Osteoblast (primary cell): ENCODE measurements at regions not wholly inside any gene's neighbourhood (a gene's known extent, or its start where the extent isn't known, plus 50 kb on each side); places are given as distances from the start of the nearest gene placed in this dataset.

Experiments used
- DNase-seq: peaks from one replicate; pipeline ENCODE4 v3.0.0; 2011; ENCODE audit warnings: low spot score, mixed read lengths; ENCODE audit not compliant: insufficient read length; ENCODE audit errors: missing footprints
- H2AFZ ChIP-seq: 2 replicates; pipeline ENCODE4 v1.6.0; 2011; ENCODE audit warnings: mild to moderate bottlenecking, low read length
- H3K27ac ChIP-seq: 2 replicates; pipeline ENCODE4 v1.5.1; 2011; ENCODE audit warnings: mild to moderate bottlenecking, low read depth, low read length, moderate library complexity
- H3K27me3 ChIP-seq: 2 replicates; pipeline ENCODE4 v1.6.0; 2012; ENCODE audit warnings: mild to moderate bottlenecking, control low read depth, inconsistent platforms, low read length, moderate library complexity; ENCODE audit not compliant: insufficient read depth
- H3K36me3 ChIP-seq: 2 replicates; pipeline ENCODE4 v1.5.1; 2011; ENCODE audit warnings: mild to moderate bottlenecking, low read length, control low read depth, moderate library complexity; ENCODE audit not compliant: insufficient read depth
- H3K4me1 ChIP-seq: 2 replicates; pipeline ENCODE4 v1.5.1; 2011; ENCODE audit warnings: mild to moderate bottlenecking, low read length, control low read depth, moderate library complexity; ENCODE audit not compliant: insufficient read depth
- H3K4me2 ChIP-seq: 2 replicates; pipeline ENCODE4 v1.6.0; 2011; ENCODE audit warnings: mild to moderate bottlenecking, low read length; ENCODE audit not compliant: insufficient read depth
- H3K4me3 ChIP-seq: fragments of 200-600 bp; sonication (generic); 3 replicates; pipeline ENCODE4 v1.5.1; 2012; ENCODE audit warnings: mild to moderate bottlenecking, low read length, inconsistent platforms; ENCODE audit not compliant: insufficient read depth
- H3K79me2 ChIP-seq: 2 replicates; pipeline ENCODE4 v1.6.0; 2012; ENCODE audit warnings: mild to moderate bottlenecking, low read length, control low read depth, inconsistent platforms; ENCODE audit not compliant: insufficient read depth
- H3K9me3 ChIP-seq: 2 replicates; pipeline ENCODE4 v1.5.1; 2011; ENCODE audit warnings: low read depth, low read length, control low read depth
- H4K20me1 ChIP-seq: 2 replicates; pipeline ENCODE4 v1.6.0; 2012; ENCODE audit warnings: mild to moderate bottlenecking, low read length, control low read depth; ENCODE audit not compliant: insufficient read depth
- TF ChIP-seq, protein P1 (sequence below): IDR thresholded peaks from 2 replicates; pipeline ENCODE4 v1.5.1; 2011; ENCODE audit warnings: mild to moderate bottlenecking, low read depth, low read length, moderate library complexity; ENCODE audit errors: extremely low read depth

- Histone ChIP-seq H3K27ac (no peak overlapping the region), H3K4me3 (no peak overlapping the region), H3K4me2 (no peak overlapping the region), H3K36me3 (no peaks in the 10 kb centered on the region), H3K9me3 (no peaks in the 10 kb centered on the region), H2AFZ (no peak overlapping the region), H3K27me3 (no peaks in the 10 kb centered on the region), H4K20me1 (no peaks in the 10 kb centered on the region), H3K79me2 (no peaks in the 10 kb centered on the region), H3K4me1 (no peaks in the 10 kb centered on the region)
- TF ChIP-seq, protein P1, sequence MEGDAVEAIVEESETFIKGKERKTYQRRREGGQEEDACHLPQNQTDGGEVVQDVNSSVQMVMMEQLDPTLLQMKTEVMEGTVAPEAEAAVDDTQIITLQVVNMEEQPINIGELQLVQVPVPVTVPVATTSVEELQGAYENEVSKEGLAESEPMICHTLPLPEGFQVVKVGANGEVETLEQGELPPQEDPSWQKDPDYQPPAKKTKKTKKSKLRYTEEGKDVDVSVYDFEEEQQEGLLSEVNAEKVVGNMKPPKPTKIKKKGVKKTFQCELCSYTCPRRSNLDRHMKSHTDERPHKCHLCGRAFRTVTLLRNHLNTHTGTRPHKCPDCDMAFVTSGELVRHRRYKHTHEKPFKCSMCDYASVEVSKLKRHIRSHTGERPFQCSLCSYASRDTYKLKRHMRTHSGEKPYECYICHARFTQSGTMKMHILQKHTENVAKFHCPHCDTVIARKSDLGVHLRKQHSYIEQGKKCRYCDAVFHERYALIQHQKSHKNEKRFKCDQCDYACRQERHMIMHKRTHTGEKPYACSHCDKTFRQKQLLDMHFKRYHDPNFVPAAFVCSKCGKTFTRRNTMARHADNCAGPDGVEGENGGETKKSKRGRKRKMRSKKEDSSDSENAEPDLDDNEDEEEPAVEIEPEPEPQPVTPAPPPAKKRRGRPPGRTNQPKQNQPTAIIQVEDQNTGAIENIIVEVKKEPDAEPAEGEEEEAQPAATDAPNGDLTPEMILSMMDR: no peak
- no peak for DNase-seq
These were observed 412.8 kb upstream of the MGAT4C start for GRCh38 chr12:86669010-86669409.

- TF ChIP-seq, protein P1: no peak
- peak; percentile 48 for DNase-seq
- H3K27ac ChIP-seq: no peak overlapping the region
These were observed 410.1 kb upstream of the MGAT4C start for GRCh38 chr12:86666316-86666715.

GRCh38 chr12:86663716-86664115, 407.5 kb upstream of the MGAT4C start:
- Histone ChIP-seq H3K79me2 (no peaks in the 10 kb centered on the region), H3K4me1 (peaks cover 3% of the 10 kb centered on the region), H3K27ac (no peak overlapping the region), H3K27me3 (no peaks in the 10 kb centered on the region), H3K9me3 (no peaks in the 10 kb centered on the region), H3K4me3 (no peak overlapping the region), H3K4me2 (no peak overlapping the region), H3K36me3 (no peaks in the 10 kb centered on the region), H2AFZ (no peak overlapping the region), H4K20me1 (no peaks in the 10 kb centered on the region)
- TF ChIP-seq, protein P1: no peak
- no peak for DNase-seq

More at GRCh38 chr12:86666316-86666715, 410.1 kb upstream of the MGAT4C start:
- Histone ChIP-seq H3K27me3 (no peaks in the 10 kb centered on the region), H2AFZ (no peak overlapping the region), H3K9me3 (no peaks in the 10 kb centered on the region), H3K79me2 (no peaks in the 10 kb centered on the region), H4K20me1 (no peaks in the 10 kb centered on the region), H3K4me2 (no peak overlapping the region), H3K36me3 (no peaks in the 10 kb centered on the region), H3K4me3 (no peak overlapping the region), H3K4me1 (no peaks in the 10 kb centered on the region)

- Histone ChIP-seq H3K9me3 (no peaks in the 10 kb centered on the region), H3K27me3 (no peaks in the 10 kb centered on the region), H3K36me3 (no peaks in the 10 kb centered on the region), H4K20me1 (no peaks in the 10 kb centered on the region), H2AFZ (no peak overlapping the region), H3K4me2 (no peak overlapping the region), H3K4me3 (no peak overlapping the region), H3K4me1 (peaks cover 3% of the 10 kb centered on the region), H3K79me2 (no peaks in the 10 kb centered on the region), H3K27ac (no peak overlapping the region)
- no peak for DNase-seq
- TF ChIP-seq, protein P1: no peak
These were observed 407.0 kb upstream of the MGAT4C start for GRCh38 chr12:86663173-86663572.
